Endothelial cell of umbilical vein (primary cell): ENCODE measurements at regions not wholly inside any gene's neighbourhood (a gene's known extent, or its start where the extent isn't known, plus 50 kb on each side); places are given as distances from the start of the nearest gene placed in this dataset.
A peak's percentile ranks its signal among the peaks of the same experiment; 100 is the strongest.

Source experiments
- BruUV-seq: library from RNA; stranded (reverse); fragments of 400-500 nt; replicated peaks from 2 replicates; lab custom pipeline; 2021; lab: Mats Ljungman, UMichigan
- CTCF ChIA-PET: fragments of 300-600, 350-600 bp; sonication (Branson Sonifier 250); formaldehyde crosslinking; loops from one replicate; lab custom pipeline; 2021; ENCODE audit warnings: antibody characterized with exemption, inconsistent platforms; lab: Charles Lee
- POLR2A ChIA-PET: fragments of 300-600, 350-600 bp; sonication (Branson Sonifier 250); formaldehyde crosslinking; loops from one replicate; lab custom pipeline; 2021; ENCODE audit warnings: antibody characterized with exemption, inconsistent platforms; lab: Charles Lee
- DNase-seq: peaks from one replicate; pipeline ENCODE4 v3.0.0-alpha.2; 2011; ENCODE audit warnings: low read depth, low spot score
- FAIRE-seq: peaks from 2 replicates; lab custom pipeline; 2011; peaks lifted over from hg19 to GRCh38; lab: Jason Lieb, UNC
- H2AFZ ChIP-seq: 2 replicates; pipeline ENCODE4 v1.6.0; 2012; ENCODE audit warnings: low read depth, low read length, control low read depth, inconsistent platforms
- H3K27ac ChIP-seq: 2 replicates; pipeline ENCODE4 v1.5.1; 2011; ENCODE audit warnings: low read depth, mild to moderate bottlenecking, control low read depth, low read length, moderate library complexity; ENCODE audit not compliant: insufficient read depth
- H3K27me3 ChIP-seq, 2 experiments: 2 replicates each; pipeline versions ENCODE4 v1.6.0 to v1.6.1; 2011; ENCODE audit warnings: low read length in 2 of 2, mixed read lengths in 1 of 2; ENCODE audit not compliant: control insufficient read depth in 2 of 2, insufficient read depth in 2 of 2
- H3K36me3 ChIP-seq, 2 experiments: 2 replicates in 1 of 2; 3 replicates in 1 of 2; pipeline ENCODE4 v1.5.1; 2011; ENCODE audit warnings: low read length in 2 of 2, mild to moderate bottlenecking in 1 of 2, moderate library complexity in 1 of 2; ENCODE audit not compliant: control insufficient read depth in 2 of 2, insufficient read depth in 2 of 2; ENCODE audit errors: extremely low read depth in 1 of 2
- H3K4me1 ChIP-seq: 3 replicates; pipeline ENCODE4 v1.5.1; 2011; ENCODE audit warnings: mild to moderate bottlenecking, low read length; ENCODE audit not compliant: control insufficient read depth, insufficient read depth; ENCODE audit errors: extremely low read depth
- H3K4me2 ChIP-seq: 2 replicates; pipeline ENCODE4 v1.6.1; 2011; ENCODE audit warnings: low read length, control low read depth, mixed read lengths; ENCODE audit not compliant: insufficient read depth
- H3K4me3 ChIP-seq, 3 experiments: fragments of 200-600 bp in 1 of 3; sonication (generic), shearing (Covaris generic) in 1 of 3; replicated peaks in 1 of 3; 2 replicates each; pipeline ENCODE4 v1.5.1; 2011 to 2016; ENCODE audit warnings: control low read depth in 3 of 3, low read length in 3 of 3, mild to moderate bottlenecking in 2 of 3, inconsistent platforms in 1 of 3, low read depth in 1 of 3, moderate library complexity in 1 of 3; ENCODE audit not compliant: insufficient read depth in 1 of 3
- H3K79me2 ChIP-seq: 2 replicates; pipeline ENCODE4 v1.6.0; 2012; ENCODE audit warnings: low read length, inconsistent platforms; ENCODE audit not compliant: control insufficient read depth, insufficient read depth
- H3K9ac ChIP-seq: replicated peaks from 2 replicates; pipeline ENCODE3; 2011; ENCODE audit warnings: low read length, control low read depth; ENCODE audit not compliant: insufficient read depth; ENCODE audit errors: extremely low read depth
- H3K9me1 ChIP-seq: replicated peaks from 3 replicates; pipeline ENCODE4 v1.6.0; 2011; ENCODE audit warnings: mild to moderate bottlenecking, low read length; ENCODE audit not compliant: control insufficient read depth, insufficient read depth; ENCODE audit errors: extremely low read depth
- H3K9me3 ChIP-seq: replicated peaks from 2 replicates; pipeline ENCODE4 v1.5.1; 2012; ENCODE audit warnings: low read length, inconsistent platforms; ENCODE audit not compliant: control insufficient read depth, insufficient read depth
- H4K20me1 ChIP-seq: replicated peaks from 2 replicates; pipeline ENCODE3; 2011; ENCODE audit warnings: mild to moderate bottlenecking, low read length; ENCODE audit not compliant: control insufficient read depth, insufficient read depth; ENCODE audit errors: extremely low read depth
- EZH2 ChIP-seq: IDR thresholded peaks from 2 replicates; pipeline ENCODE4 v1.6.1; 2012; ENCODE audit warnings: borderline replicate concordance, low read depth, mild to moderate bottlenecking, moderate library complexity, low read length, inconsistent platforms; ENCODE audit not compliant: severe bottlenecking
- FOS ChIP-seq: IDR thresholded peaks from 2 replicates; pipeline ENCODE4 v1.6.1; 2011; ENCODE audit warnings: mild to moderate bottlenecking, low read length, moderate library complexity, borderline replicate concordance; ENCODE audit not compliant: insufficient read depth
- GATA2 ChIP-seq: IDR thresholded peaks from 2 replicates; pipeline ENCODE4 v1.7.0; 2011; ENCODE audit warnings: low read depth, mild to moderate bottlenecking, moderate library complexity, mixed read lengths, low read length; ENCODE audit not compliant: insufficient read length, insufficient read depth
- JUN ChIP-seq: IDR thresholded peaks from 2 replicates; pipeline ENCODE4 v1.6.1; 2011; ENCODE audit warnings: borderline replicate concordance, low read depth; ENCODE audit not compliant: insufficient read length, insufficient read depth
- MYC ChIP-seq: IDR thresholded peaks from one replicate; pipeline ENCODE4 v1.6.1; 2011; ENCODE audit warnings: mild to moderate bottlenecking, low read depth, low read length
- POLR2A ChIP-seq: IDR thresholded peaks from 2 replicates; pipeline ENCODE4 v1.6.1; 2012; ENCODE audit warnings: low read depth, mild to moderate bottlenecking, control low read depth, low read length
- POLR2AphosphoS5 ChIP-seq: IDR thresholded peaks from 2 replicates; pipeline ENCODE4 v1.6.1; 2012; ENCODE audit warnings: low read depth, mild to moderate bottlenecking, control low read depth, low read length, moderate library complexity; ENCODE audit not compliant: insufficient read depth
- dilution Hi-C: fragments of 300-500 bp; cut with MboI; formaldehyde crosslinking; loops from one replicate; pipeline ENCODE4 v1.15.0; 2019; ENCODE audit warnings: low sequenced_read_pairs; ENCODE audit not compliant: extremely low pct_ligation_motif_present
- intact Hi-C: fragments of 100-400 bp; cut with micrococcal nuclease; formaldehyde crosslinking; loops from one replicate; pipeline ENCODE4 v1.10.0; 2022
- TF ChIP-seq, protein P1 (sequence below): IDR thresholded peaks from 2 replicates; pipeline ENCODE4 v1.6.1; 2011; ENCODE audit not compliant: insufficient read depth, insufficient read length
- TF ChIP-seq, protein P2 (sequence below), 2 donors: IDR thresholded peaks; 1 replicate in 1 of 2; 2 replicates in 1 of 2; pipeline ENCODE4 v1.5.1; 2011; ENCODE audit warnings: low read length in 2 of 2, mild to moderate bottlenecking in 2 of 2, moderate library complexity in 2 of 2, control low read depth in 1 of 2, inconsistent platforms in 1 of 2, low read depth in 1 of 2; ENCODE audit not compliant: insufficient read depth in 1 of 2; ENCODE audit errors: extremely low read depth in 1 of 2

DNA sequence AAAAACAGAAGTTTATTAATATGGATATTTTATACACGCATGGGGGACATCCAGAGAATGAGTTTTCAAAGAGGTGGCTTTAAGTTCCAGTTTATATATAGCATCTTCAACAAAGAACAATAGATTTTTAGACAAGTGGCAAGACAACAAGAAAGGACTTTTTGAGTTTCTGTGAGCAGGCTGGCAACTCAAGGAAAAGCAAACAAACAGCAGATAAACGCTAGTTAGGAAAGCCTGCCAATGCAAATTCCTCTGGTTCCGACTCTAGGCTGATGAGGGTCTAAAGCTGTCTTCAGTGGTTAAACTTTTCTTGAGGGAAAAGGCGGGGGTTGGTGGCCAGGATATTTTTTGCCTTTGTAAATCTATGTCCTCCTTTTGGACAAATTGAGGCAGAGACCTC, 78.4 kb upstream of the EEA1 start:
- BruUV-seq: no TSS peak
- Histone ChIP-seq H3K36me3 (no peaks in the 10 kb centered on the region), H3K9ac (no peak overlapping the region), H4K20me1 (no peaks in the 10 kb centered on the region), H3K9me1 (no peaks in the 10 kb centered on the region), H3K9me3 (no peaks in the 10 kb centered on the region), H3K27ac (no peak overlapping the region), H3K4me1 (peaks cover 26% of the 10 kb centered on the region), H2AFZ (peak overlapping the region; percentile 67), H3K4me2 (no peak overlapping the region), H3K4me3 (no peak overlapping the region), H3K79me2 (no peaks in the 10 kb centered on the region), H3K27me3 (no peaks in the 10 kb centered on the region)
- FAIRE-seq (peak; percentile 60), DNase-seq (peak; percentile 47)
- intact Hi-C loops: no loop called here
- POLR2A ChIA-PET: no interaction called here
- CTCF ChIA-PET: interaction anchor here (1.1 to 1.9 kb wide), 7 partner anchors 8 to 373 kb away, joined by 3 to 10 read pairs (median 4); no protein-coding TSS in a partner anchor
- no peak for TF ChIP-seq GATA2
- TF ChIP-seq EZH2: no peak
- TF ChIP-seq FOS: no peak
- TF ChIP-seq POLR2AphosphoS5: no peak
- no peak for TF ChIP-seq POLR2A
- TF ChIP-seq, protein P1, sequence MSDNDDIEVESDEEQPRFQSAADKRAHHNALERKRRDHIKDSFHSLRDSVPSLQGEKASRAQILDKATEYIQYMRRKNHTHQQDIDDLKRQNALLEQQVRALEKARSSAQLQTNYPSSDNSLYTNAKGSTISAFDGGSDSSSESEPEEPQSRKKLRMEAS: no peak
- TF ChIP-seq JUN: no peak
- no peak for TF ChIP-seq MYC
- TF ChIP-seq, protein P2, sequence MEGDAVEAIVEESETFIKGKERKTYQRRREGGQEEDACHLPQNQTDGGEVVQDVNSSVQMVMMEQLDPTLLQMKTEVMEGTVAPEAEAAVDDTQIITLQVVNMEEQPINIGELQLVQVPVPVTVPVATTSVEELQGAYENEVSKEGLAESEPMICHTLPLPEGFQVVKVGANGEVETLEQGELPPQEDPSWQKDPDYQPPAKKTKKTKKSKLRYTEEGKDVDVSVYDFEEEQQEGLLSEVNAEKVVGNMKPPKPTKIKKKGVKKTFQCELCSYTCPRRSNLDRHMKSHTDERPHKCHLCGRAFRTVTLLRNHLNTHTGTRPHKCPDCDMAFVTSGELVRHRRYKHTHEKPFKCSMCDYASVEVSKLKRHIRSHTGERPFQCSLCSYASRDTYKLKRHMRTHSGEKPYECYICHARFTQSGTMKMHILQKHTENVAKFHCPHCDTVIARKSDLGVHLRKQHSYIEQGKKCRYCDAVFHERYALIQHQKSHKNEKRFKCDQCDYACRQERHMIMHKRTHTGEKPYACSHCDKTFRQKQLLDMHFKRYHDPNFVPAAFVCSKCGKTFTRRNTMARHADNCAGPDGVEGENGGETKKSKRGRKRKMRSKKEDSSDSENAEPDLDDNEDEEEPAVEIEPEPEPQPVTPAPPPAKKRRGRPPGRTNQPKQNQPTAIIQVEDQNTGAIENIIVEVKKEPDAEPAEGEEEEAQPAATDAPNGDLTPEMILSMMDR (IDR thresholded peaks at IDR 0.05; ENCODE audit: extremely low read depth in 1 of 2, insufficient read depth in 1 of 2, low read depth in 1 of 2, low read length in 2 of 2): no peak
- dilution Hi-C loops: loop anchor here (25.0 kb wide), 1 partner anchor 380 kb away; the partner anchor contains the start of gene NUDT4
